ENCODE measurements at regions not wholly inside any gene's neighbourhood (a gene's known extent, or its start where the extent isn't known, plus 50 kb on each side); places are given as distances from the start of the nearest gene placed in this dataset.
"Not testable (repeated sequence)": the region's sequence is repeated elsewhere in the genome, so short reads cannot be mapped to it uniquely, and the experiment has no call there.

DNA sequence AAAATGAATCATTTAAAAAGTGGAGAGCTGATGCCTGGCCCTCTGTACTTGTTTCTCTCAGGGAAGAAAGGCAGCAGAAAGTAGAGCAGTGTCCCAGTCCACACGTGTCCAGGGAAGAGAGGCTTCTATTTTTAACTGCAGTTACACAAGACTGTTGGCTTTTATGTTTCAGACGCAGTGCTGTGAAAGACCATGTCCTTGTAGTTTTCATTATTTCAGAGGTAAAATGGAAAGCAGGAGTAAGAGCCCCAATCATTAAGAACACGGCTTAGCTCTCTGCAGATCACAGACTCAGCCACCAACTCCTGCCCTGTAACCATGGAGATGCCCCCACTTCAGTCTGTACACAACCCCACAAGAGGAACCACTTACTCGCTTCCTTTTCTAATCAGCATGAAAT, 336.3 kb downstream of the DAD1 start:
- no peak for DNase-seq (ENCODE audit: low read depth)

DNA sequence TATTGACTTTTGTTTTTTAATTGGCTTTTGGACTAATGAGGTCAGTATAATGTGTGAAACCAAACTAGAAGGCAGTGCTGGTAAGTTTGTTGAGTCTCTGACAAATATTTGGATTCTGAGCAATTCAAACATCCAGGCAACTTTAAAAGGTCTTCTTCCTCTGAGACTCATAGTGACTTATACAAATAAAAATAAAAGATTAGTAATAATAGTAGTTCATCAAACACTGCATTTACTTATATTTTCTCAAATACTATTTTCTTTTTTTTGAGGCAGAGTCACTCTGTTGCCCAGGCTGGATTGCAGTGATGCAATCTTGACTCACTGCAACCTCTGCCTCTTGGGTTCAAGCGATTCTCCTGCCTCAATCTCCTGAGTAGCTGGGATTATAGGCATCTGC, 337.9 kb downstream of the DAD1 start:
- no peak for DNase-seq (ENCODE audit: low read depth)

DNA sequence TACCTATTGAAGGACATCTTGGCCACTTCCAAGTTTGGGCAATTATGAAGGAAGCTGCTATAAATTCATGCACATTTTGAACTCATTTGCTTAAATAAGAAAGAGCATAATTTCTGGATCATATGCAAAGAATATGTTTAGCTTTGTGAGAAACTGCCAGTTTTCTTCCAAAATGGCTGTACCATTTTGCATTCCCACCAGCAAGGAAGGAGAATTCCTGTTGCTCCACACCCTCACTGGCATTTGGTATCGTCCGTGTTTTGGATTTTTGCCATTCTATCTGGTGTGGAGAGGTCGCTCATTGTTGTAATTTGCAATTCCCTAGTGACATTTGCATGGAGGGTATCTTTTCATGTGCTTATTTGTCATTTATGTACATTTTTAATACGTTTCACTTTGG, 339.3 kb downstream of the DAD1 start:
- DNase-seq (ENCODE audit: low read depth) = no peak

DNA sequence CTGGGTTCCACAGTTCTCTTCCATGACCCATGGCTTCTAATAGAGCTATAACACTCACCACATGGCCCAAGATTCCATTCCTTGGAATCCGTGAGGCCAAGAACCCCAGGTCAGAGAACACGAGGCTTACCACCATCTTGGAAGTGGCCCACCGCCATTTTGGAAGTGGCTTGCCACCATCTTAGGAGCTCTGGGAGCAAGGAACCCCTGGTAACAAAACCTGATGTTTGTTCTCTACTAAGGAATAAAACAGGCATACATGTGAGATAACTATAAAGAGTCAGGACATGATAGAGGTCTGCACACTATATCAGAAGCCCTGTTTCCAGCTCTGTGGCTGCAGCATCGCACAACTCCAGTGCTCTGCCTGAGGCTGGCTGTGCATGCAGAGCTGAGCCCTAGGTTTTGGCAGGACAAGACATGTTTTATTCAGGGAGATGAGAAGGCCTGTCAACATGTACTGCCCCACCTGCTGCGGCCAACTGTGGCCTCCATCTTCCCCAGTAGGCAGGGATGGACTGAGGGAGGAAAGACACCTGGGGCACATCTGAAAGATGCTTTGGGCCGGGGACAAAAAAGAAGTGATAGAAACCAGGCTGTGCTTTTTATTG, 344.9 kb downstream of the DAD1 start:
- no peak for DNase-seq (ENCODE audit: low read depth)

DNA sequence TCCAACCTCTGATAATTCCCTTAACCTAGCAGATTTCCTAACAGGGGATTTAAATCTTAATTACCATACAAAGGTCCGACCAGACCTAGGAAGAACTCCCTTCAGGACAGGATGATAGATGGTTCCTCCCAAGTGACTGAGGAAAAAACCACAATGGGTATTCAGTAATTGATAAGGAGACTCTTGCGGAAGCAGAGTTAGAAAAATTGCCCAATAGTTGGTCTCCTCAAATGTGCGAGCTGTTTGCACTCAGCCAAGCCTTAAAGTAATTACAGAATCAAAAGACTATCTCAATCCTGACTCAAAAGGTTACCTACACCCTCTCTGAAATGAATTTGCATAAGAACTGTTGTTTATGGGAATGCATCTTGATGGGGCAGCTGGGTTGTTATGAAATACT, 350.7 kb downstream of the DAD1 start:
- DNase-seq (ENCODE audit: low read depth) = not testable (repeated sequence)

DNA sequence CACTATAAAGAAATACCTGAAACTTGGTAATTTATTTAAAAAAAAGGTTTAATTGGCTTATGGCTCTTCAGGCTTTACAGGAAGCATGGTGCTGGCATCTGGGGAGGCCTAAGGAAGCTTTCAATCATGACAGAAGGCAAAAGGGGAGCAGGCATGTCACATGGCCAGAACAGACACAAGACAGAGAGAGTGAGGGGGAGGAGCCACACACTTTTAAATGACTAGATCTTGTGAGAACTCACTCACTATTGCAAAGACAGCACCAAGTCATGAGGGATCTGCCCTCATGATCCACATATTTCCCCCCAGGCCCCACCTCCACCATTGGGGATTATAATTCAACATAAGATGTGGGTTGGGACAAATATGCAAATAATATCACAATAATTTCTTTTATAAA, 355.6 kb downstream of the DAD1 start:
- DNase-seq (ENCODE audit: low read depth) = no peak

DNA sequence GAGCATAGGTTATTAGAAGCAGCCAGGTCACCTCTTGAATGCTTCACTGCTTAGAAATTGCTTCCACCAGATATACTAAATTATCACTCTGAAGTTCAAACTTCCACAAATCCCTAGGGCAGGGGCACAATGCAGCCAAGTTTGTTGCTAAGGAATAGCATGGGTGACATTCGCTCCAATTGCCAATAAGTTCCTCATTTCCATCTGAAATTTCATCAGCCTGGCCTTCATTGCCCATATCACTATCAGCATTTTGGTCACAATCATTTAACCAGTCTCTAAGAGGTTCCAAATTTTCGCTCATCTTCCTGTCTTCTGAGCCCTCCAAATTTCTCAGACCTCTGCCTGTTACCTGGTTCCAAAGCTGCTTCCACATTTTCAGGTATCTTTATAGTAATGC, 356.1 kb downstream of the DAD1 start:
- no peak for DNase-seq (ENCODE audit: low read depth)

DNA sequence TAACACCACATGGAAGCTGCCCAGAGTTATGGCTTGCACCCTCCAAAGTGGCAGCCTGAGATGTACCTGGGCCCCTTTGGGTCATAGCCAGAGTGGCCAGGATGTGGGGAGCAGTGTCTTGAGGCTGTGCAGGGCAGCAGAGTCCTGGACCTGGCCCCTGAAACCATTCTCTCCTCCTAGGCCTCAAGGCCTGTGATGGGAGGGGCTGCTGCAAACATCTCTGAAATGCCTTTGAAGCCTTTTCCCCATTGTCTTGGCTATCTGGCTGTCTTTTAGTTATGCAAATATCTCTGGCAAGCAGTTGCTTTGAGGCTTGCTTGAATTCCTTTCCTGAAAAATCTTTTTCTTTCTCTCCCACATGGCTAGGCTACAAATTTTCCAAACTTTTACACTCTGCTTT, 356.5 kb downstream of the DAD1 start:
- no peak for DNase-seq (ENCODE audit: low read depth)

DNA sequence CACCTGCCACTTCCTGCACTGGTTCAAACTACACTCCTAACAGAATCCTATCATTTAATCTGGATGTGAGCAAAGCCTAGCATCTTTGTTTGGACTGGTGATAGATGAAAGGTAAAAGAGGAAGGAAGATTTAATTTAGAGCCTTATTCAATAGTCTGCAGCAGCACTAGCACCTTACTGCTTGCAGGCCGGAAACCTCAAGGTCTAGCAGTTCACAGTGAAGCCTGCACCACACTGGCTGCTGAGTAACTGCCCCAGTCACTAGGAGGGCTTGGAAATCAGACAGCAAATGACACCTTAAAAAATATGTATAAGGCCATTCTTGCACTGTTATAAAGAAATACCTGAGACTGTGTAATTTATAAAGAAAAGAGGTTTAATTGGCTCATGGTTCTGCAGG, 358.0 kb downstream of the DAD1 start:
- no peak for DNase-seq (ENCODE audit: low read depth)

DNA sequence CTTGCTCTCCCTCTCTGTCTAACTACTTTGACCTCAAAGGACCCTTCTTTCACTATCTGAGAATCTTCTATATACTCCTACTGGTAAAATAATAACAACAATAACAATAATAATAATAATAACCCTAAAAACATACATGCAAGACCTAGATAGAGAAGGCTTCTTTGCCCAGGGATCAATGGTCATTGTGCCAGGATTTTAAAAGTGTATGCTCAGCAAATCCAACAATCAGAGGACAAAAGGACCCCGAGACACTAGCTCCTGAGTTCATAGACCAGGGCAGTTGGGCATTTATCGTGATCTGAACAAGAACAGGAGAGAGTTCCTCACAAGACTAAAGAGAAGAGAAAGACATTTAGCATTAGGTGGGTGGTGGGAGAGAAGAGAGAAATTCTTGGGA, 358.5 kb downstream of the DAD1 start:
- no peak for DNase-seq (ENCODE audit: low read depth)

DNA sequence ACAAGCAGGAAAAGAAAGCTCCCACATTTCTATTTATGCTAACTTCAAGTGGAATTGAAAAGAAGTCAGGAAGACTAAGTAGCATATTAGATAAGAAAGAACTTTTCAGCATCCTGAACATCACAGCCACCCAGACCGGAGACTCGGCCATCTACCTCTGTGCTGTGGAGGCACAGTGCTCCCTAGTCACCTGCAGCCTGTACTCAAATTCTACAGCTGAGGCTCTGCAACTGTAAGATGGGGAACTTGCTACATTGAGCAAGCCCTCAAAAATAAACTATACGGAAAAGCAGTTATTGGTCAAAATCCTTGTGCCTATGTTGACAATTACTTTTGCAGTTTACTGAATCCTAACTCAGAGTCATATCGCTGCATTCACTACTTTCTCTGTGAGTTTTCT, 361.9 kb downstream of the DAD1 start:
- no peak for DNase-seq (ENCODE audit: low read depth)

DNA sequence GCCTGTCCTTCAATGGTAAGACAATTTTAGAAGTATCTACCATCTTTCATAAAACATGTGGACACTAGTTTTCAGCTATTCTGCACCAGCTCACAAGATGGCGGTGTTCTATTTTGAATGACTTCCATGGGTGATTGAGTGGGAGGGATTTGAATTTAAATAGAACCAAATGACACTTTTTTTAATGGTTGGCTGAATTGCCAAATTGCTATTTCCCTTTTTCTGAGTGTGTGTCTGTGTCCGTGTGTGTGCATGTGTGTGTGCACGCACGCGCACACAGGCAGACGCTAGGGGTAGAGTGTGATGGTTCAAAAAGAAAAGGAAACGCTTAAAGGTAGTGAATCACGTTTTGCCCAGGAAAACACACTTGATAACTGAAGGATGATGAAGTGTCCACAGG, 362.6 kb downstream of the DAD1 start:
- peak; percentile 13 for DNase-seq (ENCODE audit: low read depth)

DNA sequence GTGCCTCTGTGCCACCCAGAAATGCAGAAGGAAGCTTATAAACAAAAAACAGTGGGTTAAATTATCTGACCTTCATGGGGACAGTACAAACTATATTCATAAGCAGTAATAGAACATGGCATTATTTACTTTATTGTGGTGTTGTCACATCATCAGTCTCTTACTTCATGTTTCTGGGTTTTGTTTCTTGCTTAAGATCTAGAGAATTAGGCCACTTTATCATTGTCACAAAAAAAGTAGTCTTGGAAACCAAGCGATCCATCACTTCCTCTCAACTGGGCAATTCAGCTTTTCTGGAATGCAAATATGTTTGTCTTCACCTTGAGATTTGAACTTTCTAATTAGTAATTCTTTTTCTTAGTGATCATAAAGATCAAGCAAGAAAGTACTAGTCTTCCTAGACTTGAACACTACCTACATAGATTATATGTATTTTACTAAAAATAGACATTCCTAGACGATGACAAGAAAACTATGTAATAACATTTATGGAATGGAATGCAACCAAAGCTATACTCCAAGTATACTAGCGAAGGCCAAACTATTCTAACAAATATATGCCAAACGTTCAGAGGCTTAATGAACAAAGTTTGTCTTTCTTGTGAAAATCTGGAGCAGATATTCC, 363.4 kb downstream of the DAD1 start:
- peak; percentile 65 for DNase-seq (ENCODE audit: low read depth)

DNA sequence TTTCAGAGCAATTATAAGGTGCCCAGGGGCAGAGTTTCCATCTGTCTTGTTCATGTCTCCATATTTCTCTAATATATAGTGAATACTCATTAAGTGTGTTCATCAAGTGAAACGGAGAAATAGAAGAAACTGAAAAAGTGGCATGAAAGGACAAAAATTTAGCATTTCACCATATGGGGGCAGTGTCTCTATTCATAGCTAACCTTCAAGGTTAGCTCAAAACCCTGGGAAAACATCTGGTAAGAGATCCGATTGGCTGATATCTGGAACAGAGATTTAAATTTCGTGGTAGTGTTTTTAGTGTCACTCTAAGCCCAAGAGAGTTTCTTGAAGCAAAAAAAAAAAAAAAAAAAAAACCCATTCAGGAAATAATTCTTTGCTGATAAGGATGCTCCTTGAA, 367.5 kb downstream of the DAD1 start:
- DNase-seq (ENCODE audit: low read depth) = peak; percentile 32

DNA sequence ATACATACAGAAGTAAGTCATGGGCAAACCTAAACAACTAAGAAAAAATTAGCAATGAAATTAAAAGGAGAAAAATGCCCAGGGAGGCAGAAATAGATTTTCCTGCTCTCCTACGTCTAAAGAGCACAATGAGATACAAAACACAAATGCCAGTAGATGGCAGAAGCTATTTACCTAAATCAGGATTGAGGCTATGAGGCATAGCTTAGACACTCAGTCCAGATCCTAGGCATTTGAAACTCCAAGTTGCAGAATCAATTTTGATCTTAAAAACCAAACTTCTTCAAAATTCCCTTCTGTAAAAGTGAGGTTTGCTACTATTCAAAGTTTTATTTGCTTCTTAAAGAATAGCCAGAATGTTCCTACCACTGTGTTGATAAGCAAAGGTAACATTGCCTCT, 368.6 kb downstream of the DAD1 start:
- DNase-seq (ENCODE audit: low read depth) = peak; percentile 15

DNA sequence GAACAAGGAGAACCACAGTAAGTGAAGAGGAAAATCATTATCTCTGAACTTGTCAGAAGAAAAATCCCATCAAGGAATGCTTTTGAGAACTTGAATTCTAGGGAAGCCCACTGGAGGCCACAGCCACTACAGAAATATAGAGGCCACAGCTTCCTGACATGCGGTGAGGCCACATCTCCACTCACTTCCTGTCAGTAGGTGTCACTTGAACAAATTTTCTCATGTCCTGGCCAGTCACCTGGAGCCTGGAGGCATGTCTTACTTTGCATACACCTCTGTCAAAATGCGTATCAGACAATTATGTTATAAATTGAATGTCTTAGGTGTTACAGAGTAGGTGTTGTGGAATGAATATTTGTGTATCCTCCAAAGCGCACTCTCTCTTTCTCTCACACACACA, 370.3 kb downstream of the DAD1 start:
- no peak for DNase-seq (ENCODE audit: low read depth)

DNA sequence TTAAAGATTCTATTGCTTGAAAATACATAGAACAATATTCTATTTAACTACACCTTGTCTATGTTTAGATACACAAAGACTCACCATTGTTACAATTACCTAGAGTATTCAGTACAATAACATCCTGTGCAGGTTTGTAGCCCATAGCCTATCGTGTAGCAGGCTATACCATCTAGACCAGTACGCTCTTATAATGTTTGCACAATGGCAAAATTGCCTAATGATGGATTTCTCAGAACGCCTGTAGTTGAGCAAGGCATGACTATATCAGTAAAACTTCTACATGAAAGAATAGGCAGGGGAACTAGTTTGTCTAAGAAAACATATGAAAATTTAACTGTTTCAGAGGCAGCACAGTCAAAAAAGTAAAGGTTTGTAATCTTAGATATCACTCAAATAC, 375.9 kb downstream of the DAD1 start:
- DNase-seq (ENCODE audit: low read depth) = no peak

DNA sequence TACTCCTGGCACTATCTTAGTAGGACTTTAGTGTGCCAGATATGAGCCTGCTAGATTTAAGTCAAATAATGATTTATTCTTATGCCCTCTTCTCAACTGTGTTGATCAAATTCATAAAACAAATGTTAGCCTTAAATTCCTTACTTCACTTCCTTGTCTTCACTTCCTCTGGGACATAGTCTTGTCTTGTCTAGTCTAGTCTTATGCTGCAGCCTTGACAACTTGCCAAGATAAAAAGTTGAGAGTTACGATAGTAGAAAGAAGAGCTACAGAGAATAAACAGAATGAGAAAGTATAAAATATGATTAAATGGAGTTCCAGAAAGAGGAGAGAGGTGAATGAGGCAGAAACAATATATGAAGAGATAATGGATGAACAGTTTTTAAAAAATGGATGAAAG, 378.1 kb downstream of the DAD1 start:
- no peak for DNase-seq (ENCODE audit: low read depth)

DNA sequence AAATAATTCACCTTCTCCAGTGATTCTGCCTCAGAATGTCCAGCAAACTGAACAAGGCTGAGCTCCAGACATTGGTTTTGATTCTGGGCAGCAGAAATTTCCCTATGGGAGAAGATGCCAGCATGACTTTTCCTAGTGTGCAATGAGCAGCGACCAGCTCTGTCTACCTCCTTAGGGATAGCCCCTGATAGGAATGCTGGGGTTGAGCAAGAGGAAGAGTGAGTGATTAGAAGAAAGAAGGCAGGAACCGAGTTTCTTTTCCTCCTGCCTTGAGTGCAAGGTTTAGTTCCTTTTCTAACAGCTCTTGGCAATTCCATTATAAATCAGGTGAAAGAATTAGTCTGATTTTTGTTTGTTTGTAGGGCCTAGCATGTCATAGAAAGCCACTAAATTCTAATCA, 379.0 kb downstream of the DAD1 start:
- no peak for DNase-seq (ENCODE audit: low read depth)

DNA sequence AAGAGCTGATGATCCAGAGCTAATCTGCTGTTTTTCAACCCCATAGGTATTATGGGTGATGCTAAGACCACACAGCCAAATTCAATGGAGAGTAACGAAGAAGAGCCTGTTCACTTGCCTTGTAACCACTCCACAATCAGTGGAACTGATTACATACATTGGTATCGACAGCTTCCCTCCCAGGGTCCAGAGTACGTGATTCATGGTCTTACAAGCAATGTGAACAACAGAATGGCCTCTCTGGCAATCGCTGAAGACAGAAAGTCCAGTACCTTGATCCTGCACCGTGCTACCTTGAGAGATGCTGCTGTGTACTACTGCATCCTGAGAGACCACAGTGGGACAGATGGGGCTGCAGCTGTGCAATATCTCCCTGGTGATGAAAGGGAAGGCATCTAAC, 386.0 kb downstream of the DAD1 start:
- DNase-seq (ENCODE audit: low read depth) = no peak

DNA sequence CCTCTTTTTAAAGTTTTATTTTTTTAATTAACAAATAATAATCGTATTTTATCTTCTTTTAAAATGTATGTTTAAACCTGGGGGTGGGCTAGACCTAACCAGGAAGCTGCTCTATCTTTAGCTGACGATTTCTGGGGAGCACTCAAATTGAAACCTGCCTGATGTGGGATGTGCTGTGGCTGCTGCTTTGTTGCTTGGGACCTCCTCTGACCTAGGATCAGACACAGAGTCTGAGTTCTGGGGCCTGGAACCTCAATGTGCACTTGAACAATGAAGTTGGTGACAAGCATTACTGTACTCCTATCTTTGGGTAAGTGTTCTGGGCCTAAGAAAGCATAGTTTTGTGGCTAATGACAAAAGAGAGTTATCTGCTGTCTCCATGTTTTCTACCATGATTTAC, 386.7 kb downstream of the DAD1 start:
- DNase-seq (ENCODE audit: low read depth) = no peak

DNA sequence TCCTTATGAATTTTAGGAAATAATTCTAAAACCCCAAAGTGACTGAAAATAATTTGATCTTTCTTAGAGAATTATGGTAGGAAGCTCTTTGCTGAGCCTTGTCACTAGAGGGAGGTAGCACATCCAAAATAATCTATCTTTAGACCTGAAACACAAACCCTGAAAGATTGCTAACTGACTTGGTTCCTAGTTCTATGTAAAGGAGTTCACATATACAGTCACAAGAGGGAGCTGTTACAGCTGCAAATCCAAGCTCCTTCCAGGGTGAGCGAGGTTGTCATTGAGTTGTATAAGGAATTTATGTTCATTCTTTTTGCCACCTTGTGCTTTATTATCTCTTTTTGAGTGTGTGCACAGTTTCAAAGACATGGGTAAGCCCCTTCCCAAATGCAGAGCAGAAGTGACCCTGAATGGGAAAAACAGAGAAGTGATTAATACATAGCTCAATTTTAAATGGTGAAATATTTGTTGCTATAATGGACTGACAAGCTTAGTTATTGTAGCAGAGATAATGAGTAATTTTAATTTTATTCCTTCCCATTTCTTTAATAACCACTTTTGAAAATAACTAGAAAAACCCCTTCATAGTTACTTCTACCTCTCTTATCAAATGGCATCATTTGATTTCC, 387.9 kb downstream of the DAD1 start:
- DNase-seq (ENCODE audit: low read depth) = peak; percentile 53

DNA sequence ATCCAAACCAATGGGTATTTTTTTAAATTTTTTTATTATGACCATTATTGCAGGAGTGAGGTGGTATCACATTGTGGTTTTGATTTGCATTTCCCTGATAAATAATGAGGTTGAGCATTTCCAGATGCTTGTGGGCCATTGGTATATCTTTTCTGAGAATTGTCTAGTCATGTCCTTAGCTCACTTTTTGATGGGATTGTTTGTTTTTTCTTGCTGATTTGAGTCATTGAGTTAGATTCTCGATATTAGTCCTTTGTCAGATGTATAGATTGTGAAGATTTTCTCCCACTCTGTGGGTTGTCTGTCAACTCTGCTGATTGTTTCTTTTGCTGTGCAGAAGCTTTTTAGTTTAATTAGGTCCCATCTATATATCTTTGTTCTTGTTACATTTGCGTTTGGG, 388.9 kb downstream of the DAD1 start:
- DNase-seq (ENCODE audit: low read depth) = not testable (repeated sequence)

DNA sequence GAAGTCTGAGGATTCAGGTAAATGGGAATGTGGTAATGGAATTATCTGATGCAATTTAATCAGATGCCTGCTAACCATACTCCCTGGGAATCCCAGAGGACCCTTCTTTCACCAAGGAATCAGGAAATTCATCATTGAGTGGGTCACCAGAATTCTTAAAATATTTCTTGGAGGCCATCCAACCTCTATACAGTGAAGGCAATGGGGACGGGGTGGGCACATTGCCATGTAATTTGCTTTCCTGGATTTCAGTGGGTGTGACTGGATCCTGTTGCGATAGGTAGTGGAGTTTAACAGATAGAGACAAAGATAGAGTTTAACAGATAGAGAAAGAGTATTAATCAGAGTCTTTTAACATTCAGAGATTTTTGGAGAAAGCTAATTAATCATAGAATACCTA, 394.4 kb downstream of the DAD1 start:
- DNase-seq (ENCODE audit: low read depth) = no peak

All from EH (cell line).